ENCODE measurements at regions not wholly inside any gene's neighbourhood (a gene's known extent, or its start where the extent isn't known, plus 50 kb on each side); places are given as distances from the start of the nearest gene placed in this dataset.

DNA sequence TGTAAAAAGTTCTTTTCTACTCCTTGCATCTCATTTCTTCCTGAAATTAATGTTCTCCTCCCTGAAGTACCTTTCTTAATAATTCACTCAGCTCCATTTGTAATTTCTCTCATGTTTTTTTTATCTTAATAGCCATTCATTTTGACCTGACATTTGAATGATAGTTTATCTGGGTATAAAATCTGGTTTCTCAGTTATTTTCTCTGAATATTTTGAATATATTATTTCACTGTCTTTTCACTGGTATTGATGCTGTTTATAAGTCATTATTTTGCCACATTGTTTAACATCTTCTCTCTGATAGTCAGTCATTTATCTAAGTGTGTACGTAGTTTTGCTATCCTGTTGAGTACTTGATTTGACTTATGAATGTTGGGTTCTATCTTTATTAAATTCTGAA is 68.8 kb upstream of the ARHGAP18 start:
- TF ChIP-seq, protein P1, sequence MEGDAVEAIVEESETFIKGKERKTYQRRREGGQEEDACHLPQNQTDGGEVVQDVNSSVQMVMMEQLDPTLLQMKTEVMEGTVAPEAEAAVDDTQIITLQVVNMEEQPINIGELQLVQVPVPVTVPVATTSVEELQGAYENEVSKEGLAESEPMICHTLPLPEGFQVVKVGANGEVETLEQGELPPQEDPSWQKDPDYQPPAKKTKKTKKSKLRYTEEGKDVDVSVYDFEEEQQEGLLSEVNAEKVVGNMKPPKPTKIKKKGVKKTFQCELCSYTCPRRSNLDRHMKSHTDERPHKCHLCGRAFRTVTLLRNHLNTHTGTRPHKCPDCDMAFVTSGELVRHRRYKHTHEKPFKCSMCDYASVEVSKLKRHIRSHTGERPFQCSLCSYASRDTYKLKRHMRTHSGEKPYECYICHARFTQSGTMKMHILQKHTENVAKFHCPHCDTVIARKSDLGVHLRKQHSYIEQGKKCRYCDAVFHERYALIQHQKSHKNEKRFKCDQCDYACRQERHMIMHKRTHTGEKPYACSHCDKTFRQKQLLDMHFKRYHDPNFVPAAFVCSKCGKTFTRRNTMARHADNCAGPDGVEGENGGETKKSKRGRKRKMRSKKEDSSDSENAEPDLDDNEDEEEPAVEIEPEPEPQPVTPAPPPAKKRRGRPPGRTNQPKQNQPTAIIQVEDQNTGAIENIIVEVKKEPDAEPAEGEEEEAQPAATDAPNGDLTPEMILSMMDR (IDR thresholded peaks at IDR 0.05), result no peak
- no peak for TF ChIP-seq POLR2A (IDR thresholded peaks at IDR 0.05)
